GM12892 (cell line): ENCODE measurements at regions not wholly inside any gene's neighbourhood (a gene's known extent, or its start where the extent isn't known, plus 50 kb on each side); places are given as distances from the start of the nearest gene placed in this dataset.

Source experiments
- POLR2A ChIP-seq: IDR thresholded peaks from 2 replicates; pipeline ENCODE4 v1.6.1; 2011; ENCODE audit warnings: low read depth, low read length, control low read depth
- POLR2AphosphoS5 ChIP-seq: IDR thresholded peaks from 2 replicates; pipeline ENCODE4 v1.6.1; 2011; ENCODE audit warnings: low read depth, low read length, control low read depth
- TAF1 ChIP-seq: IDR thresholded peaks from 2 replicates; pipeline ENCODE4 v1.6.1; 2011; ENCODE audit warnings: low read depth, mild to moderate bottlenecking, control low read depth, low read length, borderline replicate concordance

GRCh38 chr2:219911541-219911940, 284.1 kb downstream of the SLC4A3 start:
- TF ChIP-seq POLR2A (no peak), POLR2AphosphoS5 (no peak), TAF1 (no peak)
